RWPE2 (cell line): ENCODE measurements at regions not wholly inside any gene's neighbourhood (a gene's known extent, or its start where the extent isn't known, plus 50 kb on each side); places are given as distances from the start of the nearest gene placed in this dataset.

Source experiments
- ATAC-seq: fragments of 200-7000 bp; cut with Tn5 transposase; 3 replicates; pipeline ENCODE4 v1.9.1; 2021; ENCODE audit warnings: low read depth
- DNase-seq: peaks from one replicate; pipeline ENCODE4 v3.0.0-alpha.2; 2020; ENCODE audit warnings: low spot score
- H3K27ac ChIP-seq: fragments of 450-650 bp; 2 replicates; pipeline ENCODE4 v1.5.1; 2017; ENCODE audit warnings: mild to moderate bottlenecking; ENCODE audit not compliant: poor library complexity, severe bottlenecking
- H3K27me3 ChIP-seq: fragments of 250-450 bp; sonication (Bioruptor Pico); 2 replicates; pipeline ENCODE4 v1.5.1; 2021; ENCODE audit warnings: mild to moderate bottlenecking, moderate library complexity; ENCODE audit not compliant: insufficient read depth, poor library complexity, severe bottlenecking
- H3K36me3 ChIP-seq: fragments of 250-450 bp; sonication (Bioruptor Pico); 2 replicates; pipeline ENCODE4 v1.5.1; 2020; ENCODE audit warnings: low read depth, mild to moderate bottlenecking, moderate library complexity
- H3K4me1 ChIP-seq: fragments of 250-450 bp; sonication (Bioruptor Pico); 2 replicates; pipeline ENCODE4 v1.5.1; 2021; ENCODE audit warnings: mild to moderate bottlenecking, moderate library complexity; ENCODE audit not compliant: insufficient read depth, poor library complexity, severe bottlenecking
- H3K4me3 ChIP-seq: fragments of 250-450 bp; sonication (Bioruptor Pico); 2 replicates; pipeline ENCODE4 v1.5.1; 2021; ENCODE audit warnings: mild to moderate bottlenecking, moderate library complexity; ENCODE audit not compliant: severe bottlenecking
- H3K9me3 ChIP-seq: fragments of 250-450 bp; sonication (Bioruptor Pico); 2 replicates; pipeline ENCODE4 v1.5.1; 2021; ENCODE audit warnings: mild to moderate bottlenecking, moderate library complexity; ENCODE audit not compliant: severe bottlenecking
- CTCF ChIP-seq: fragments of 450-650 bp; IDR thresholded peaks from one replicate; pipeline ENCODE4 v1.5.1; 2017; ENCODE audit warnings: mild to moderate bottlenecking, moderate library complexity; ENCODE audit not compliant: poor library complexity, severe bottlenecking

GRCh38 chr1:90114521-90115141 is 119.7 kb downstream of the ZNF326 start:
- TF ChIP-seq CTCF = peak; percentile 91
- Histone ChIP-seq H3K4me3 (no peak overlapping the region), H3K9me3 (no peaks in the 10 kb centered on the region), H3K27me3 (peaks cover 38% of the 10 kb centered on the region), H3K36me3 (no peaks in the 10 kb centered on the region), H3K4me1 (no peaks in the 10 kb centered on the region), H3K27ac (no peak overlapping the region)
- DNase-seq (no peak), ATAC-seq (peak; percentile 41; the same call in 1 of the 3 replicates)

GRCh38 chr1:90107990-90108389 is 113.1 kb downstream of the ZNF326 start:
- no peak for DNase-seq
- Histone ChIP-seq H3K9me3 (no peaks in the 10 kb centered on the region), H3K4me1 (no peaks in the 10 kb centered on the region), H3K36me3 (no peaks in the 10 kb centered on the region), H3K27me3 (peaks cover 74% of the 10 kb centered on the region), H3K27ac (no peak overlapping the region), H3K4me3 (no peak overlapping the region)
- ATAC-seq = no peak
- no peak for TF ChIP-seq CTCF

GRCh38 chr1:90106311-90106710 is 111.4 kb downstream of the ZNF326 start:
- ATAC-seq (no peak), DNase-seq (no peak)
- no peaks in the 10 kb centered on the region for H3K4me1 ChIP-seq
- no peak for TF ChIP-seq CTCF
- H3K9me3 ChIP-seq = no peaks in the 10 kb centered on the region
- H3K27me3 ChIP-seq = peaks cover 62% of the 10 kb centered on the region
- H3K27ac ChIP-seq = no peak overlapping the region
- no peaks in the 10 kb centered on the region for H3K36me3 ChIP-seq
- H3K4me3 ChIP-seq = no peak overlapping the region

- Histone ChIP-seq H3K27ac (no peak overlapping the region), H3K9me3 (no peaks in the 10 kb centered on the region), H3K27me3 (peaks cover 50% of the 10 kb centered on the region), H3K4me1 (no peaks in the 10 kb centered on the region), H3K4me3 (no peak overlapping the region), H3K36me3 (no peaks in the 10 kb centered on the region)
- DNase-seq = no peak
- ATAC-seq = no peak
- TF ChIP-seq CTCF = no peak
These were observed 110.1 kb downstream of the ZNF326 start for GRCh38 chr1:90104941-90105538.

GRCh38 chr1:90100566-90100965 is 105.7 kb downstream of the ZNF326 start:
- Histone ChIP-seq H3K27me3 (peaks cover 10% of the 10 kb centered on the region), H3K9me3 (no peaks in the 10 kb centered on the region), H3K27ac (no peak overlapping the region), H3K4me1 (no peaks in the 10 kb centered on the region), H3K36me3 (no peaks in the 10 kb centered on the region), H3K4me3 (no peak overlapping the region)
- TF ChIP-seq CTCF = no peak
- ATAC-seq (no peak), DNase-seq (no peak)
